CD4-positive, CD25-positive, alpha-beta regulatory T cell (primary cell): ENCODE measurements at regions not wholly inside any gene's neighbourhood (a gene's known extent, or its start where the extent isn't known, plus 50 kb on each side); places are given as distances from the start of the nearest gene placed in this dataset.

Source experiments
- ATAC-seq, 2 donors: fragments of 150-1000 bp; cut with Tn5 transposase; one replicate each; pipeline ENCODE4 v1.10.0; 2021; ENCODE audit warnings: low read depth in 2 of 2, moderate number of reproducible peaks in 2 of 2, moderate library complexity in 1 of 2
- DNase-seq, 3 donors: peaks; one replicate each; pipeline versions ENCODE4 v3.0.0 to v3.0.0-alpha.2; 2012 to 2022; ENCODE audit warnings: mixed read lengths in 1 of 3
- H3K27ac ChIP-seq: one replicate; pipeline ENCODE4 v1.7.0; 2013; ENCODE audit warnings: mild to moderate bottlenecking, low read length; ENCODE audit not compliant: insufficient read depth, poor library complexity, severe bottlenecking
- H3K27me3 ChIP-seq: one replicate; pipeline ENCODE4 v1.7.0; 2013; ENCODE audit warnings: low read length; ENCODE audit not compliant: control insufficient read depth, insufficient read depth
- H3K36me3 ChIP-seq: one replicate; pipeline ENCODE4 v1.7.0; 2013; ENCODE audit warnings: mild to moderate bottlenecking, low read length, moderate library complexity; ENCODE audit not compliant: control insufficient read depth, insufficient read depth
- H3K4me1 ChIP-seq: 2 replicates; pipeline ENCODE4 v1.7.0; 2013; ENCODE audit warnings: mild to moderate bottlenecking, low read length; ENCODE audit not compliant: insufficient read depth, control insufficient read depth, poor library complexity, severe bottlenecking
- H3K4me3 ChIP-seq: one replicate; pipeline ENCODE4 v1.7.0; 2013; ENCODE audit warnings: low read depth, mild to moderate bottlenecking, low read length, moderate library complexity
- H3K9me3 ChIP-seq, 2 experiments: 1 replicate in 1 of 2; 2 replicates in 1 of 2; pipeline ENCODE4 v1.7.0; 2013; ENCODE audit warnings: low read length in 2 of 2, mild to moderate bottlenecking in 1 of 2, moderate library complexity in 1 of 2; ENCODE audit not compliant: control insufficient read depth in 2 of 2
- H3K27ac Mint-ChIP-seq, 3 donors: one replicate each; pipeline ENCODE4 v1.8.0; 2020 to 2022; ENCODE audit warnings: mild to moderate bottlenecking in 3 of 3, mixed read lengths in 3 of 3, moderate library complexity in 2 of 3
- H3K27me3 Mint-ChIP-seq: one replicate; pipeline ENCODE4 v1.8.0; 2022; ENCODE audit warnings: mild to moderate bottlenecking, mixed read lengths
- H3K36me3 Mint-ChIP-seq: one replicate; pipeline ENCODE4 v1.8.0; 2020; ENCODE audit warnings: mixed read lengths
- H3K4me1 Mint-ChIP-seq, 4 donors: one replicate each; pipeline ENCODE4 v1.8.0; 2020 to 2022; ENCODE audit warnings: mixed read lengths in 4 of 4, mild to moderate bottlenecking in 1 of 4
- H3K4me3 Mint-ChIP-seq, 4 donors: one replicate each; pipeline ENCODE4 v1.8.0; 2020 to 2022; ENCODE audit warnings: mild to moderate bottlenecking in 4 of 4, mixed read lengths in 4 of 4, moderate library complexity in 3 of 4
- H3K9me3 Mint-ChIP-seq, 7 donors: one replicate each; pipeline ENCODE4 v1.8.0; 2020 to 2022; ENCODE audit warnings: mixed read lengths in 7 of 7, mild to moderate bottlenecking in 3 of 7, moderate library complexity in 2 of 7

DNA sequence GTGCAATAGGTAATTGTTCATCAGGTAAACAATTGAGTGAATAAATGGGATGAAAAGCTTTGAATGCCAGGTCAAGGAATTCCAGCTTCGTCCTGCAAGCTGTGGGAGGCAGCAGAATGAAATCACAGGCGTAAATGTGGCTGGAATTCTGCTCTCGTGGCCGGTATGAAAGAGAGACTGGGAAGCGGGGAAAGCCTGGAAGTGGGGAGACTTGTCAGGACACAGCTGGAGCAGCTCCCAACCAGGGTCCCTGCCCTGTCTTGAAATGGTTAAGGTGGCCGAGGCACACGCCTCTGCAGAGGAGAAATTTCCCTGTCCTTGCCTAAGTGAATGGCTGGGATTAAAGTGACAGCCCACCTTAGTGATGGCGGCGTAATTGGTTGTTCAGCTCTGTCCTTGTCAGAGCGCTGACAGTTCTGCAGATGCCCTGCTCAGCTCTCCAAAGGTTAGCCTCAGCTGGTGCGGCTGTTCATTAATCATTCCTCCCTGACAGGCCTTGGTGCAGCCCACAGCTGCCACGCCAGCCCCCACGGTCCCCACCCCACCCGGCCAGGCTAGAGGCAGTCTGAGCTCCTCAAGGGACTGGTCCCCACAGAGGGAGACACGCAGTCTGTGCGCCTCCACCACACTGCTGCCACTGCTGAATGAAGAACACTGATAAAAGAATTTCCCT is 398.3 kb upstream of the POU3F1 start:
- Histone ChIP-seq H3K36me3 (no peaks in the 10 kb centered on the region), H3K4me1 (no peaks in the 10 kb centered on the region), H3K27me3 (peaks cover 7% of the 10 kb centered on the region), H3K9me3 (peaks cover 12 to 16% of the 10 kb centered on the region in 2 experiments), H3K4me3 (no peak overlapping the region), H3K27ac (no peak overlapping the region)
- Mint-ChIP-seq H3K4me1 (no peaks in the 10 kb centered on the region), H3K4me3 (no peak overlapping the region), H3K27me3 (peaks cover 36% of the 10 kb centered on the region), H3K36me3 (no peaks in the 10 kb centered on the region), H3K9me3 (peaks cover 0 to 19% (median 9%) of the 10 kb centered on the region in 7 donors), H3K27ac (no peak overlapping the region)
- DNase-seq (no peak), ATAC-seq (no peak)

- Histone ChIP-seq H3K9me3 (peaks cover 12 to 16% of the 10 kb centered on the region in 2 experiments), H3K4me3 (no peak overlapping the region), H3K4me1 (no peaks in the 10 kb centered on the region), H3K36me3 (no peaks in the 10 kb centered on the region), H3K27me3 (peaks cover 7% of the 10 kb centered on the region), H3K27ac (no peak overlapping the region)
- peaks cover 0 to 21% (median 9%) of the 10 kb centered on the region in 7 donors for H3K9me3 Mint-ChIP-seq
- no peak overlapping the region for H3K4me3 Mint-ChIP-seq
- ATAC-seq (no peak), DNase-seq (no peak)
- H3K27ac Mint-ChIP-seq: no peak overlapping the region
- H3K36me3 Mint-ChIP-seq: no peaks in the 10 kb centered on the region
- peaks cover 42% of the 10 kb centered on the region for H3K27me3 Mint-ChIP-seq
- H3K4me1 Mint-ChIP-seq: no peaks in the 10 kb centered on the region
These were observed 397.7 kb upstream of the POU3F1 start for GRCh38 chr1:38444311-38444710.

DNA sequence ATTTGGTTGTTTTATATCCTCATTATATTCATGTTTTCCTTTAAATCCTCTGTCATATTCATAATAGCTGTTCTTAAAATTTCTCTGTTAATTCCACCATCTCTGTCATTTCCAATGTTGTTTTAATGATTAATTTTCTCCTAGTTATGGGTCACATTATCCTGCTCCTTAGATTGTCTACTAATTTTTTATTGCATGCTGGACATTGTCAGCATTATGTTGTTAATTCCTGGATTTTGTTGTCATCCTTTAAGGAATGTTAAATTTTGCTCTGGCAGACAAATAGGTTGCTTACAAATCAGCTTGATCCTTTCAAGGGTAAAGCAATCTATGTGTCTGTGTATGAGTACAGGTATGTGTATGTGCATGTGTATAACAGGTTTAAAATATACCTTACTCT is 393.8 kb upstream of the POU3F1 start:
- H3K27me3 ChIP-seq: peaks cover 8% of the 10 kb centered on the region
- Mint-ChIP-seq H3K4me1 (no peaks in the 10 kb centered on the region), H3K27ac (no peak overlapping the region)

GRCh38 chr1:38436749-38437148 is 390.2 kb upstream of the POU3F1 start:
- Mint-ChIP-seq H3K4me1 (no peaks in the 10 kb centered on the region), H3K27ac (no peak overlapping the region), H3K27me3 (peaks cover 40% of the 10 kb centered on the region), H3K4me3 (no peak overlapping the region), H3K9me3 (peaks cover 0 to 17% (median 5%) of the 10 kb centered on the region in 7 donors), H3K36me3 (no peaks in the 10 kb centered on the region)
- Histone ChIP-seq H3K4me1 (no peaks in the 10 kb centered on the region), H3K9me3 (peaks cover 12 to 16% of the 10 kb centered on the region in 2 experiments), H3K4me3 (no peak overlapping the region), H3K36me3 (no peaks in the 10 kb centered on the region), H3K27me3 (peaks cover 5% of the 10 kb centered on the region), H3K27ac (no peak overlapping the region)
- ATAC-seq (no peak), DNase-seq (no peak)

More for the DNA sequence above, 393.8 kb upstream of the POU3F1 start:
- no peak overlapping the region for H3K4me3 Mint-ChIP-seq
- no peaks in the 10 kb centered on the region for H3K36me3 ChIP-seq
- H3K27me3 Mint-ChIP-seq: peaks cover 40% of the 10 kb centered on the region
- H3K4me1 ChIP-seq: no peaks in the 10 kb centered on the region
- no peaks in the 10 kb centered on the region for H3K36me3 Mint-ChIP-seq
- no peak for ATAC-seq
- H3K4me3 ChIP-seq: no peak overlapping the region
- H3K27ac ChIP-seq: no peak overlapping the region
- H3K9me3 Mint-ChIP-seq: peaks cover 0 to 21% (median 9%) of the 10 kb centered on the region in 7 donors
- no peak for DNase-seq
- H3K9me3 ChIP-seq: peaks cover 12 to 16% of the 10 kb centered on the region in 2 experiments

DNA sequence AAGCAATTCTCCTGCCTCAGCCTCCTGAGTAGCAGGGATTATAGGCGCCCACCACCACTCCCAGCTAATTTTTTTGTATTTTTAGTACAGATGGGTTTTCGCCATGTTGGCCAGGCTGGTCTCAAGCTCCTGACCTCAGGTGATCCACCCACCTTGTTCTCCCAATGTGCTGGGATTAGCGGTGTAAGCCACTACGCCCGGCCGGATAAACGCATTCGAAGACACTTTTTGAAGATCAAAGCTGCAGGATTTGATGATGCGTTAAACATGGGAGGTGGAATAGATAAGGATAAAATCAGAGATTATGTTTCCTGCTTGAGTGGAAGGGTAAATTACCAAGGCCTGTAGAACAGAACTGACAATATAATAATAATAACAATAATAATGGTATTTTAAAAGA is 389.4 kb upstream of the POU3F1 start:
- Mint-ChIP-seq H3K27ac (no peak overlapping the region), H3K9me3 (peaks cover 0 to 10% (median 5%) of the 10 kb centered on the region in 7 donors), H3K4me1 (no peaks in the 10 kb centered on the region), H3K4me3 (no peak overlapping the region), H3K27me3 (peaks cover 38% of the 10 kb centered on the region), H3K36me3 (no peaks in the 10 kb centered on the region)
- no peak overlapping the region for H3K27ac ChIP-seq
- H3K27me3 ChIP-seq: peaks cover 5% of the 10 kb centered on the region
- peaks cover 7 to 9% of the 10 kb centered on the region in 2 experiments for H3K9me3 ChIP-seq
- H3K4me1 ChIP-seq: no peaks in the 10 kb centered on the region
- ATAC-seq (no peak), DNase-seq (no peak)
- H3K36me3 ChIP-seq: no peaks in the 10 kb centered on the region
- H3K4me3 ChIP-seq: no peak overlapping the region

GRCh38 chr1:38433084-38433722 is 386.6 kb upstream of the POU3F1 start:
- DNase-seq: no peak
- no peaks in the 10 kb centered on the region for H3K36me3 Mint-ChIP-seq
- no peak for ATAC-seq
- peaks cover 2% of the 10 kb centered on the region for H3K27me3 ChIP-seq
- H3K4me3 Mint-ChIP-seq: no peak overlapping the region
- peaks cover 21% of the 10 kb centered on the region for H3K27me3 Mint-ChIP-seq
- no peak overlapping the region for H3K27ac ChIP-seq
- H3K4me1 ChIP-seq: no peaks in the 10 kb centered on the region
- no peaks in the 10 kb centered on the region for H3K9me3 ChIP-seq
- H3K27ac Mint-ChIP-seq: peak overlapping the region in 1 of 3 donors; percentile 61
- no peaks in the 10 kb centered on the region for H3K4me1 Mint-ChIP-seq
- peaks cover 0 to 2% (median 0%) of the 10 kb centered on the region in 7 donors for H3K9me3 Mint-ChIP-seq
- H3K36me3 ChIP-seq: no peaks in the 10 kb centered on the region
- H3K4me3 ChIP-seq: no peak overlapping the region

DNA sequence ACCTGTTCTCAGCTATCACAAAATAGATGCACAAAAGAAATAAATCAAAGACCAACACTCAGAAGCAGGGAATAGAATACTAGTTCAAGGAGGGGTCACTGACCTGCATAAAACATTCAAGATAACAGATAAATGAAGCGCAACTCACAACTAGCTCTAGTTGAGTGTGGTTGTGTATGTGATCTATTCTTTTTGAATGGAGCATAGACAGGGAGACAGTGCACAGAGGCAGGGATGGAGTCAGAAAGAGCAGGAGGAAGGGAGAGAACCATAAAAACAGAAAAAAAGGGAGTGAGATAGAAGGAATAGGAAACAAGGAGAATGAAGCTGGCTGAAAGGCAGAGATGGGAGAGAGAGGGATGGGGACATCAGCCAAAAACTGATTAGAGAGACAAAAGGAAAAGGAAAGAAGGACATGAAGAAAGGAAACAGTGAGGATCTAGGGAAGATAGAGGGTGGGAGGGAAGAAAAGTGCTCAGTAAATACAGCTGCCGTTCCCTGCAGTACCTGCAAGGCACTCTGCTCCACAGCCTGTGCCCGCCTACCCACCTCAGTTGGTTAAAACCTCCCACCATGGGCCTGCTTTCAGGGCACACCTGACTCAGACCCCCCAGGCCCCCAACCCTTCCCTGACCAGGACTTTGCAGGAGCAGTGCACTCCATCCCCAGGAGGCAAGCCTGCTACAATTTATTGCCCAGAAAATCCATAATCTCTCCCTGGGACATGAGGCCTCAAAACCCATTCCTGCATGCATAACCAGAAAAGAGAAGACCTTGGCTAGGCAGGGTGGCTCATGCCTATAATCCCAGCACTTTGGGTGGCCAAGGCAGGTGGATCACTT is 385.2 kb upstream of the POU3F1 start:
- no peak overlapping the region for H3K27ac Mint-ChIP-seq
- H3K4me1 ChIP-seq: no peaks in the 10 kb centered on the region
- H3K9me3 Mint-ChIP-seq: no peaks in the 10 kb centered on the region
- H3K27me3 Mint-ChIP-seq: peaks cover 13% of the 10 kb centered on the region
- H3K27ac ChIP-seq: no peak overlapping the region
- H3K9me3 ChIP-seq: no peaks in the 10 kb centered on the region
- no peak for ATAC-seq
- DNase-seq: no peak
- no peak overlapping the region for H3K4me3 Mint-ChIP-seq
- H3K4me3 ChIP-seq: no peak overlapping the region
- H3K4me1 Mint-ChIP-seq: no peaks in the 10 kb centered on the region
- H3K36me3 Mint-ChIP-seq: no peaks in the 10 kb centered on the region
- H3K27me3 ChIP-seq: peaks cover 2% of the 10 kb centered on the region
- H3K36me3 ChIP-seq: no peaks in the 10 kb centered on the region
